NCI-H82 treated with DMSO at 0.1 percent for 48 hours (cell line): ENCODE measurements at regions not wholly inside any gene's neighbourhood (a gene's known extent, or its start where the extent isn't known, plus 50 kb on each side); places are given as distances from the start of the nearest gene placed in this dataset.

Experiments
- DNase-seq: peaks from one replicate; lab custom pipeline; 2025; ENCODE audit not compliant: unreplicated experiment; lab: John Stamatoyannopoulos, UW

DNA sequence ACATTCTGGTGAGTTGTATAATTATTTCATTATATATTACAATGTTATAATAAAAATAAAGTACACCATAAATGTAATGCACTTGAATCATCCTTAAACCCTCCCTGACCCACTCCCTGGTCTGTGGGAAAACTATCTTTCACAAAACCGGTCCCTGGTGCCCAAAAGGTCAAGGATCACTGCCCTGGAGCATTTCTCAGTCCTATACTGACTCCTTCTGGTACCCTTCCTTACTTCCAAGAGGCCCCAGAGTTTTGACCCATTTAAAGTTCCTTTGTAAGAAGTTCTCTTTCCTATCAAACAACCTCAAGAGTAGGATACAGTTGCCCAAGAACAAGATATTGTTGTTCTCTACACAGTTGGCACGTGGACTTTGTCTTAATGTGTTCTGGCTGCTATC is 88.9 kb upstream of the TRPM3 start:
- DNase-seq, result no peak

DNA sequence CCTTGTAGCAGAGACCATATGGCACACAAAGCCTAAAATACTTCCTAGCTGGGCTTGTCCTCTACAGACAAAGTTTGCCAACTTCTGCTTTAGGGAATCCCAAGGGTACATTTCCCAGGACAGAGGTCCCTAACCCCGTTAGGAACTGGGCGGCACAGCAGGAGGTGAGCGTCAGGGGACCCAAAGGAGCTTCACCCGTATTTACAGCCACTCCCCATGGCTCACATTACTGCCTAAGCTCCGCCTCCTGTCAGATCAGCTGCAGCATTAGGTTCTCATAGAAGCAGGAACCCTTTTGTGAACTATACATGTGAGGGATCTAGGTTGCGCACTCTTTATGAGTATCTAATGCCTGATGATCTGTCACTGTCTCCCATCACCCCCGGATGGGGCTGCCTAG is 88.5 kb upstream of the TRPM3 start:
- DNase-seq, result no peak

DNA sequence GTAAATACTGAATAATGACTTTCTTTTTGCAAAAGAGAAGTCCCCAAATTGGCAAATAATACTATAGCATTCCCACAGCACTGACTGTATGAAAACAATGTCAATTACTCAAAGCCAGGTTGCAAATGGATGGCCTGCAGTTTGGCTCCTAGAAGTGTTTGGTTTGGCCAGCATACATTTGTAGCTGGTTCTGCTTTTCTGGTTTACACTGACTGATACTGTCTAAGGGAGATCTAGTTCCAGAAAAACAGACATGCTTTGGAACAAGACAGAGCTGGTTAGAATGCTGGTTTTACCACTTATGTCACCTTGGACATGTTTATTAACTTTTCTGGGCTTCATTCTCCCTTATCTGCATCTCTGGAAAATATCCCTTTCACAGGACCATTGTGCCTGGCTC is 81.5 kb upstream of the TRPM3 start:
- no peak for DNase-seq

DNA sequence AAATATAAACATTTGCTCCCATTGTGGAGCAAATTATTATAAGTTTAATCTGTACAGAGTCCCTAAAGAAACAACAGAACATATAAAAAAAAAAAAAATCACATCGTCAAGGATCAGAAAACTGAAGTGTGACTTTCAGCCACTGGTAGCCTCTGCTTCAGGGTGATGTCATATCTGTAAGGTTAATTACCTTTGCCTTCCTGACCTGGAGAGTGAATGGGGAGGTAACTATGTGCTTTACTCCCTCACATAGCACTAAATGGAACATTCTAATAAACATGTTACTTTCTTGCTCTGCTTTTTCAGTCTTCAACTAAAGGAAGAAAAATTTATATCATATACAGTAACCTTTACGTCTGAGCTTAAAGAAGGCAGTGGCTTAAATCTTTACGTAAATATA is 70.3 kb upstream of the TRPM3 start:
- DNase-seq, result no peak

DNA sequence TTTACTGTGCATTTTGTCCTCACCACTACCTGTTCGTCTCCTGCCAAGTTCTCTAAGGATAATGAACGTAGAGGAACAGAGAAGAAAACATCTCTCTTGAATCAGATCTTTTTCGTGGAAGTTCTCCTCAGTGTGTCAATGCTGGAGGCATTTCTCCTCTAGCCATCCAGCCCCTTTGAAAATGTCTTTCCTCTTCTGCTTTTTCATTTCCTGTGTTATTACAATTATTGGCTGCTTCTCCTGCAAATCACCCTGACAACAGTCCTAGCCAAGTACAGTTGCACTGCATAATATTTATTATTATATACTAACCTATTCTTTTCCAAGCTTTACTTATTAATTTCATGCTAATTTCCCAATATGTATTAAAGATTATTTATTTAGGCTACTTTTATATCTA is 61.8 kb upstream of the TRPM3 start:
- no peak for DNase-seq

DNA sequence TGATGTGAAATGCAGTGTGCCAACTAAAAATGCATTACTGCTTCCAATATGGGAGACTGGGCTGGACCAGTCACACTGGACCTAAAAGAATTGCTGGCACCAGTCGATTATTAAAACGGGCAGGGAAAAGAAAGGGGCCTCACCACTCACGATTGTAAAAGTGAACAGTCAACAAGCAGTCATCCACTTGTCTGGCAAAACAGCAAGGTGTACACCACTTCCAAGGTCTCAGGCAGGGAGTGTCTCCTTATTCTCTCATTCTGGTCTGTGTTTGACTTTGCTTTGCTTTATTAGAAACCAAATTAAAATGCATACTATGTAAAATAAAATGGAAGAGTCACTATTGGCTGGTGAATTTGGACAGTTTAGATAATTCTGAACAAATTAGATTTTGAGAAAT is 57.8 kb upstream of the TRPM3 start:
- no peak for DNase-seq

DNA sequence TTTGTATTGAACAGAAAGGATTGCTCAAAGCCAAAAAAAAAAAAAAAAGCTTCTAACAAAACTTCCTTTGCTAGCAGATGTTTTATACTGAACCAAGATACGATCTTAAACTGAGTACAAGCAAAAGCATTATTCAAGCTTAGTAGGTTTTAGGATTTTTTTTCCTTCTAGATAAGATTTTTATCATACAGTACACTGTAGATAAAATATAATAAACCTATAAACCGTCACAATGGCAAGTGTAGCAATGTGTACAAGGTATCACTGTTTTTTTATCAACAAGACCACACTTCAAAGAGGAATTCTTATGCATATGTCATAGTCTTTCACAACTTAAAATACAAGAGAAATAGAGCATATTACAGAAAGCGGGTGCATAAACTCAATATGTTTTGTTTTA is 56.5 kb upstream of the TRPM3 start:
- DNase-seq, result no peak

DNA sequence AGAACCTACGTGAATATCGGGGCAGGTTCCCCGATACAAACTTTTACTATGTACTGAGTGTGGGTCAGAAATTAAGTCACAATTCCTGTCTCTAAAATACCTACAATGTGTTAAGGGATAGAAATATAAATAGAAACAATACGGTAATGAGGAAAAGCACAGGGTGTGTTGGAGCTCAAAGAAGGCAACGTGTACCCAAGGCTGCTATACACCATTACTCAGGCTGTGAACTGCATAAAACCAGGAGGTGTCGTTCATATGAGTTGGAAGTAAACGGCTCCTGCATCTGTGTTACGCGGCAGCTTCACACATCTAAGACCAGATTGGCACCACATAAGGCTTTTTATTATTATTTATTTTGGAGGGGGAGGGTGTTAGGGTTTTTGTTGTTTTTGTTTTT is 50.1 kb upstream of the TRPM3 start:
- DNase-seq, result no peak
